ENCODE measurements at regions not wholly inside any gene's neighbourhood (a gene's known extent, or its start where the extent isn't known, plus 50 kb on each side); places are given as distances from the start of the nearest gene placed in this dataset.

DNA sequence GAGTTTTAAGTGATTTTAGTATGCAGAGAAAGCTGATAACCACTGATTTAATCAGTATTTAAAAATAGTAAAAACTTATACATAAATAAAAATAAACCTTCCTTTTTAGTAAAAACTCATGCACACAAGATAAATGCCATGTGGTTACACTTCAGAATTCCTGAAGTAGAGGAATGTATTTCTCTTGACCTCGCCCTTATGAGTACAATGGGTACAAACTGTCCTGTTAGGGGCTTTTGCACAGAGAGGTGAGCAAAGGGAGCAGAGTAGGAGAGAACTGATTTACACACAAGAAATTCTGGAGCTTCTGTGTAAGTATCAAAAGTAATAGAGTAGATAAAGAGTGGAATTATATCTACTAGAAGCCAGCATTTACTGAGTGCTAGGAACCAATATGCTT lies 279.6 kb downstream of the PPP1R3A start:
- H3K4me1 Mint-ChIP-seq: no peaks in the 10 kb centered on the region
- no peaks in the 10 kb centered on the region for H3K9me3 ChIP-seq (ENCODE audit: control insufficient read depth in 2 of 3, low read length in 3 of 3)
- no peak overlapping the region for H3K27ac Mint-ChIP-seq
- H3K27me3 Mint-ChIP-seq: no peaks in the 10 kb centered on the region
- no peak overlapping the region for H3K4me3 Mint-ChIP-seq
- intact Hi-C loops (cut with micrococcal nuclease): no loop called here
- DNase-seq: no peak
- no peaks in the 10 kb centered on the region for H3K36me3 Mint-ChIP-seq
- ATAC-seq: no peak
- H3K27ac ChIP-seq (ENCODE audit: low read depth, low read length): no peak overlapping the region
- peaks cover 0 to 9% (median 0%) of the 10 kb centered on the region in 11 donors for H3K9me3 Mint-ChIP-seq
- no peaks in the 10 kb centered on the region for H3K27me3 ChIP-seq (ENCODE audit: control insufficient read depth in 2 of 2, insufficient read depth in 2 of 2, low read length in 2 of 2)
- CTCF ChIA-PET: interaction anchor here (0.6 kb wide), 1 partner anchor 313 kb away, joined by 3 read pairs; no protein-coding TSS in a partner anchor
- no peak overlapping the region for H3K4me3 ChIP-seq (ENCODE audit: low read length)
- no peaks in the 10 kb centered on the region for H3K4me1 ChIP-seq (ENCODE audit: control insufficient read depth in 2 of 2, insufficient read depth in 2 of 2, low read length in 2 of 2)
- POLR2A ChIA-PET: no interaction called here
- no peaks in the 10 kb centered on the region for H3K36me3 ChIP-seq (ENCODE audit: control insufficient read depth in 2 of 3, insufficient read depth in 3 of 3, low read length in 3 of 3)

DNA sequence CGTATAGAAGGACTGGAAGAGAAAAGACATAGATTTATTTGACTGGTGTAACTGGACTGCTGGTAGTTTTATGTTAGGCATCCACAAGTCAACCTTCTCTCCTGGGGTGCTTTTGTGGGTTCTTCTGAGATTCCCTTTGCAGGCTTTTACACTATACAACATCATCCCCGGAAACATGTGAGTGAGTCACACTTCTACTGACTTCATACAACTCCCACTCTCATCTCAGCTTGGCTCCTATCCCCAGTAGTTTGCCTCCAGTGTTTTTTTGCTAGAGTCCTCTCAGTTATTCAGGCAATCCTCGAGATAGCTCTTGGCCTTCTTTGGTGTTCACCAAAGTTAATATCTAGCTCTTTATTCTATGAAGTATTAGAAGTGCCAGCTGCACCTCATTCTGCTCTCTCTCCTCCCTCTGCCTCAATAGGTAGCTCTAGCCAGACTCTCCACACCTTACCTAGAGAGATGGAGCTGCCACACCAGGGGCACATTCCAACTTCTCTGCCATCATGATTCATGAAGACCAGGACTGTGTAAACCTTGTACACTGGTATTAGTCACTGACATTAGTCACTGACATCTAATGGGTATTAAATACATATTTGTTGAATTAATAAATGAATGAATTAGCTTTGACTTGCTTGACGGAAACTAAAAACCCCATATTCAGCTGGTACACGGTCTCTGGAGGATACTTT lies 281.9 kb downstream of the PPP1R3A start:
- ChIA-PET CTCF (no interaction called here), POLR2A (no interaction called here)
- Mint-ChIP-seq H3K4me1 (no peaks in the 10 kb centered on the region), H3K27ac (no peak overlapping the region), H3K27me3 (no peaks in the 10 kb centered on the region), H3K9me3 (peaks cover 0 to 6% (median 0%) of the 10 kb centered on the region in 11 donors), H3K36me3 (no peaks in the 10 kb centered on the region), H3K4me3 (no peak overlapping the region)
- ATAC-seq (no peak), DNase-seq (no peak)
- intact Hi-C loops (cut with micrococcal nuclease): no loop called here
- Histone ChIP-seq H3K27ac (ENCODE audit: low read depth, low read length) (no peak overlapping the region), H3K27me3 (ENCODE audit: control insufficient read depth in 2 of 2, insufficient read depth in 2 of 2, low read length in 2 of 2) (no peaks in the 10 kb centered on the region), H3K4me1 (ENCODE audit: control insufficient read depth in 2 of 2, insufficient read depth in 2 of 2, low read length in 2 of 2) (no peaks in the 10 kb centered on the region), H3K36me3 (ENCODE audit: control insufficient read depth in 2 of 3, insufficient read depth in 3 of 3, low read length in 3 of 3) (no peaks in the 10 kb centered on the region), H3K4me3 (ENCODE audit: low read length) (no peak overlapping the region), H3K9me3 (ENCODE audit: control insufficient read depth in 2 of 3, low read length in 3 of 3) (no peaks in the 10 kb centered on the region)

- CTCF ChIA-PET: no interaction called here
- no peak for ATAC-seq
- H3K4me1 ChIP-seq (ENCODE audit: control insufficient read depth in 2 of 2, insufficient read depth in 2 of 2, low read length in 2 of 2): no peaks in the 10 kb centered on the region
- no peak overlapping the region for H3K27ac Mint-ChIP-seq
- H3K9me3 Mint-ChIP-seq: peaks cover 0 to 3% (median 0%) of the 10 kb centered on the region in 11 donors
- H3K27me3 Mint-ChIP-seq: no peaks in the 10 kb centered on the region
- no peak overlapping the region for H3K4me3 ChIP-seq (ENCODE audit: low read length)
- no peak overlapping the region for H3K27ac ChIP-seq (ENCODE audit: low read depth, low read length)
- no peak overlapping the region for H3K4me3 Mint-ChIP-seq
- no peaks in the 10 kb centered on the region for H3K9me3 ChIP-seq (ENCODE audit: control insufficient read depth in 2 of 3, low read length in 3 of 3)
- H3K27me3 ChIP-seq (ENCODE audit: control insufficient read depth in 2 of 2, insufficient read depth in 2 of 2, low read length in 2 of 2): no peaks in the 10 kb centered on the region
- H3K36me3 ChIP-seq (ENCODE audit: control insufficient read depth in 2 of 3, insufficient read depth in 3 of 3, low read length in 3 of 3): no peaks in the 10 kb centered on the region
- no peaks in the 10 kb centered on the region for H3K36me3 Mint-ChIP-seq
- intact Hi-C loops (cut with micrococcal nuclease): no loop called here
- POLR2A ChIA-PET: no interaction called here
- no peak for DNase-seq
- H3K4me1 Mint-ChIP-seq: no peaks in the 10 kb centered on the region
These were observed 283.3 kb downstream of the PPP1R3A start for GRCh38 chr7:113635492-113635891.

DNA sequence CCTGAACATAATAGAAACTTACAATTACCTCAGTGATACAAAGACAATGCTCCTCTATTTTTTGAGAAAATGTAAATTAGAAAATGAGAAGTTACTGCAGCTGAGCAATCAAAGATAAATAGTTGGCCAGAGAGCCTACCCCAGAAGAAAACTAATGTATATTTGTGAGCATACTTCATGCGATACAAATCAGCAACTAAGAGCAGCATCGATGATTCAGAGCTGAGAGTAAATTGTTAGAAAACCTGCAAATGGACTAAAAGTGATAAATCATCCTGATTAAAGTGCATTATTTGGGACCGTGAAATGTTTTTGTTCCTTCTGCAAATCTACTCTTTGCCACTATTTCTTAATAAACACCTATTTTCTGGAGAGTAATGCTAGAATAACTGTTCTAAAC lies 285.7 kb downstream of the PPP1R3A start:
- no peaks in the 10 kb centered on the region for H3K27me3 Mint-ChIP-seq
- ATAC-seq (no peak), DNase-seq (no peak)
- H3K27ac Mint-ChIP-seq: no peak overlapping the region
- intact Hi-C loops (cut with micrococcal nuclease): no loop called here
- POLR2A ChIA-PET: no interaction called here
- H3K4me1 ChIP-seq (ENCODE audit: control insufficient read depth in 2 of 2, insufficient read depth in 2 of 2, low read length in 2 of 2): no peaks in the 10 kb centered on the region
- H3K27me3 ChIP-seq (ENCODE audit: control insufficient read depth in 2 of 2, insufficient read depth in 2 of 2, low read length in 2 of 2): no peaks in the 10 kb centered on the region
- CTCF ChIA-PET: no interaction called here
- peaks cover 0 to 6% (median 0%) of the 10 kb centered on the region in 11 donors for H3K9me3 Mint-ChIP-seq
- H3K4me1 Mint-ChIP-seq: no peaks in the 10 kb centered on the region
- H3K36me3 ChIP-seq (ENCODE audit: control insufficient read depth in 2 of 3, insufficient read depth in 3 of 3, low read length in 3 of 3): no peaks in the 10 kb centered on the region
- H3K9me3 ChIP-seq (ENCODE audit: control insufficient read depth in 2 of 3, low read length in 3 of 3): no peaks in the 10 kb centered on the region
- H3K4me3 Mint-ChIP-seq: no peak overlapping the region
- no peaks in the 10 kb centered on the region for H3K36me3 Mint-ChIP-seq
- no peak overlapping the region for H3K4me3 ChIP-seq (ENCODE audit: low read length)
- no peak overlapping the region for H3K27ac ChIP-seq (ENCODE audit: low read depth, low read length)

- DNase-seq: no peak
- Mint-ChIP-seq H3K9me3 (peaks cover 0 to 4% (median 0%) of the 10 kb centered on the region in 11 donors), H3K27ac (no peak overlapping the region), H3K36me3 (no peaks in the 10 kb centered on the region), H3K27me3 (no peaks in the 10 kb centered on the region), H3K4me1 (no peaks in the 10 kb centered on the region), H3K4me3 (no peak overlapping the region)
- no peak for ATAC-seq
- CTCF ChIA-PET: no interaction called here
- POLR2A ChIA-PET: no interaction called here
- H3K27ac ChIP-seq (ENCODE audit: low read depth, low read length): no peak overlapping the region
- intact Hi-C loops (cut with micrococcal nuclease): no loop called here
- no peaks in the 10 kb centered on the region for H3K27me3 ChIP-seq (ENCODE audit: control insufficient read depth in 2 of 2, insufficient read depth in 2 of 2, low read length in 2 of 2)
- no peak overlapping the region for H3K4me3 ChIP-seq (ENCODE audit: low read length)
- no peaks in the 10 kb centered on the region for H3K9me3 ChIP-seq (ENCODE audit: control insufficient read depth in 2 of 3, low read length in 3 of 3)
- H3K4me1 ChIP-seq (ENCODE audit: control insufficient read depth in 2 of 2, insufficient read depth in 2 of 2, low read length in 2 of 2): no peaks in the 10 kb centered on the region
- no peaks in the 10 kb centered on the region for H3K36me3 ChIP-seq (ENCODE audit: control insufficient read depth in 2 of 3, insufficient read depth in 3 of 3, low read length in 3 of 3)
These were observed 289.6 kb downstream of the PPP1R3A start for GRCh38 chr7:113628948-113629847.

- no peak overlapping the region for H3K27ac Mint-ChIP-seq
- H3K9me3 Mint-ChIP-seq: peaks cover 0 to 22% (median 3%) of the 10 kb centered on the region in 11 donors
- no peaks in the 10 kb centered on the region for H3K4me1 ChIP-seq (ENCODE audit: control insufficient read depth in 2 of 2, insufficient read depth in 2 of 2, low read length in 2 of 2)
- H3K27me3 ChIP-seq (ENCODE audit: control insufficient read depth in 2 of 2, insufficient read depth in 2 of 2, low read length in 2 of 2): no peaks in the 10 kb centered on the region
- ChIA-PET CTCF (no interaction called here), POLR2A (interaction anchor here (0.7 kb wide), 1 partner anchor 28 kb away, joined by 3 read pairs; no protein-coding TSS in a partner anchor)
- peaks cover 0 to under 1% (median 0%) of the 10 kb centered on the region in 3 experiments for H3K9me3 ChIP-seq (ENCODE audit: control insufficient read depth in 2 of 3, low read length in 3 of 3)
- H3K4me1 Mint-ChIP-seq: no peaks in the 10 kb centered on the region
- no peak overlapping the region for H3K27ac ChIP-seq (ENCODE audit: low read depth, low read length)
- DNase-seq (no peak), ATAC-seq (no peak)
- no peak overlapping the region for H3K4me3 Mint-ChIP-seq
- H3K36me3 Mint-ChIP-seq: no peaks in the 10 kb centered on the region
- no peaks in the 10 kb centered on the region for H3K27me3 Mint-ChIP-seq
- intact Hi-C loops (cut with micrococcal nuclease): no loop called here
- no peaks in the 10 kb centered on the region for H3K36me3 ChIP-seq (ENCODE audit: control insufficient read depth in 2 of 3, insufficient read depth in 3 of 3, low read length in 3 of 3)
- H3K4me3 ChIP-seq (ENCODE audit: low read length): no peak overlapping the region
These were observed 293.2 kb downstream of the PPP1R3A start for GRCh38 chr7:113625494-113626102.

Measured in naive thymus-derived CD4-positive, alpha-beta T cell (primary cell).